CD8-positive, alpha-beta memory T cell (primary cell): ENCODE measurements at regions not wholly inside any gene's neighbourhood (a gene's known extent, or its start where the extent isn't known, plus 50 kb on each side); places are given as distances from the start of the nearest gene placed in this dataset.
"Not testable (repeated sequence)": the region's sequence is repeated elsewhere in the genome, so short reads cannot be mapped to it uniquely, and the experiment has no call there.

Experiments
- CTCF ChIA-PET: fragments of 350-600 bp; sonication (Branson Sonifier 250); formaldehyde crosslinking; loops from one replicate; lab custom pipeline; 2021; ENCODE audit warnings: antibody characterized with exemption; lab: Charles Lee
- POLR2A ChIA-PET: fragments of 350-600 bp; sonication (Branson Sonifier 250); formaldehyde crosslinking; loops from one replicate; lab custom pipeline; 2021; ENCODE audit warnings: antibody characterized with exemption; lab: Charles Lee
- DNase-seq, 5 donors: peaks; one replicate each; pipeline versions ENCODE4 v3.0.0 to v3.0.0-alpha.2; 2020 to 2022; ENCODE audit warnings: mixed read lengths in 1 of 5
- H3K27ac ChIP-seq: one replicate; pipeline ENCODE4 v1.7.0; 2013; ENCODE audit warnings: low read depth, mild to moderate bottlenecking, low read length, moderate library complexity
- H3K27me3 ChIP-seq: 2 replicates; pipeline ENCODE4 v1.7.0; 2013; ENCODE audit warnings: low read length, mild to moderate bottlenecking; ENCODE audit not compliant: insufficient read depth, poor library complexity, severe bottlenecking
- H3K36me3 ChIP-seq: 2 replicates; pipeline ENCODE4 v1.7.0; 2013; ENCODE audit warnings: mild to moderate bottlenecking, low read length, moderate library complexity; ENCODE audit not compliant: insufficient read depth
- H3K4me1 ChIP-seq: 2 replicates; pipeline ENCODE4 v1.7.0; 2013; ENCODE audit warnings: mild to moderate bottlenecking, low read length, moderate library complexity; ENCODE audit not compliant: insufficient read depth
- H3K4me3 ChIP-seq: 2 replicates; pipeline ENCODE4 v1.7.0; 2013; ENCODE audit warnings: mild to moderate bottlenecking, low read length
- H3K9me3 ChIP-seq: 2 replicates; pipeline ENCODE4 v1.7.0; 2013; ENCODE audit warnings: mild to moderate bottlenecking, low read length
- H3K27ac Mint-ChIP-seq, 8 donors: one replicate each; pipeline ENCODE4 v1.8.0; 2020 to 2021; ENCODE audit warnings: mixed read lengths in 8 of 8, mild to moderate bottlenecking in 6 of 8, inconsistent platforms in 3 of 8, moderate library complexity in 3 of 8
- H3K27me3 Mint-ChIP-seq, 2 donors: one replicate each; pipeline ENCODE4 v1.8.0; 2020 to 2021; ENCODE audit warnings: mixed read lengths in 2 of 2, mild to moderate bottlenecking in 1 of 2, moderate library complexity in 1 of 2
- H3K36me3 Mint-ChIP-seq, 3 donors: one replicate each; pipeline ENCODE4 v1.8.0; 2020 to 2021; ENCODE audit warnings: mixed read lengths in 3 of 3, inconsistent platforms in 1 of 3, mild to moderate bottlenecking in 1 of 3
- H3K4me1 Mint-ChIP-seq, 3 donors: one replicate each; pipeline ENCODE4 v1.8.0; 2020 to 2021; ENCODE audit warnings: mixed read lengths in 3 of 3, inconsistent platforms in 1 of 3, mild to moderate bottlenecking in 1 of 3
- H3K4me3 Mint-ChIP-seq, 7 donors: one replicate each; pipeline ENCODE4 v1.8.0; 2020 to 2021; ENCODE audit warnings: mixed read lengths in 7 of 7, mild to moderate bottlenecking in 6 of 7, moderate library complexity in 4 of 7, inconsistent platforms in 2 of 7
- H3K9me3 Mint-ChIP-seq, 5 donors: one replicate each; pipeline ENCODE4 v1.8.0; 2020 to 2022; ENCODE audit warnings: mixed read lengths in 5 of 5, mild to moderate bottlenecking in 3 of 5, moderate library complexity in 2 of 5, inconsistent platforms in 1 of 5

- no peak overlapping the region for H3K27ac ChIP-seq
- no peak overlapping the region for H3K4me3 ChIP-seq
- H3K4me1 Mint-ChIP-seq: no peaks in the 10 kb centered on the region
- no peaks in the 10 kb centered on the region for H3K27me3 Mint-ChIP-seq
- no peaks in the 10 kb centered on the region for H3K36me3 ChIP-seq
- no peak overlapping the region for H3K27ac Mint-ChIP-seq
- DNase-seq: no peak
- H3K4me1 ChIP-seq: no peaks in the 10 kb centered on the region
- peaks cover 0 to 4% (median 0%) of the 10 kb centered on the region in 5 donors for H3K9me3 Mint-ChIP-seq
- no peaks in the 10 kb centered on the region for H3K36me3 Mint-ChIP-seq
- H3K4me3 Mint-ChIP-seq: no peak overlapping the region
- POLR2A ChIA-PET: no interaction called here
- CTCF ChIA-PET: no interaction called here
- H3K27me3 ChIP-seq: no peaks in the 10 kb centered on the region
- H3K9me3 ChIP-seq: no peaks in the 10 kb centered on the region
Measured at GRCh38 chr4:24208691-24209090, 318.8 kb upstream of the PPARGC1A start.

DNA sequence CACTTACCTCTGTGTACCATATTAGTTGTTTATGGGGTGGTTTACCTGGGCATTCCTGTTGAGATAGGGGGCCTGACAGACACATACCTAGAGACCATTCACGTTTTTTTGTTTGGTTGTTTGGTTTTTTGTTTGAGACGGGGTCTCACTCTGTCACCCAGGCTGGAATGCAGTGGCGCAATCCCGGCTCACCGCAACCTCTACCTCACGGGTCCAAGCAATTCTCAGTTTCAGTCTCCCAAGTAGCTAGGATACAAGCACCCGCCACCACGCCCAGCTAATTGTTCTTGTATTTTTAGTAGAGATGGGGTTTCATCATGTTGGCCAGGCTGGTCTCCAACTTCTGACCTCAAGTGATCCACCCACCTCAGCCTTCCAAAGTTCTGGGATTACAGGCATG, 314.9 kb upstream of the PPARGC1A start:
- H3K4me3 Mint-ChIP-seq, CTCF ChIA-PET, H3K4me1 Mint-ChIP-seq, H3K36me3 ChIP-seq, H3K4me3 ChIP-seq, DNase-seq, POLR2A ChIA-PET, H3K27me3 ChIP-seq, H3K36me3 Mint-ChIP-seq, H3K27ac ChIP-seq, H3K27ac Mint-ChIP-seq, H3K9me3 ChIP-seq, H3K9me3 Mint-ChIP-seq, H3K27me3 Mint-ChIP-seq, H3K4me1 ChIP-seq: not testable (repeated sequence)

DNA sequence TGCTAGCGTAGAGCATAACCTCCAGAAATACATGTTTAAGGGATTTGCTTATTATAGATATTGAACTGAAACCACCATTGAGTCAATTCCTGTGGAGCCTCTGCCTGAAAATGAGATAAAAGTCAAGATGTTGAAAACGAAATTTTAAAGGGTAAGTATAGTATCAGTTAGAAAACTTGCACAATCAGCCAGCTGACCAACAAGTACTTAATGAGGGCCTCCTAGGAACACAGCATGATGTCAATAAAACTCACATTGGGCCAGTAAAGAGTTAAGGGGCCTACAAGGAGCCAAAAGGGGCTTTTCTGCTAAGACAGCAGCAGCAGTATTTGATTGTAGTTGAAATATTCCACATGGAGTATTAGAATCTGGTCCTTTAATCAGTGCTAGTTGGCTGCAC, 314.1 kb upstream of the PPARGC1A start:
- Histone ChIP-seq H3K27me3 (no peaks in the 10 kb centered on the region), H3K27ac (no peak overlapping the region), H3K9me3 (no peaks in the 10 kb centered on the region), H3K36me3 (no peaks in the 10 kb centered on the region), H3K4me3 (no peak overlapping the region), H3K4me1 (no peaks in the 10 kb centered on the region)
- Mint-ChIP-seq H3K9me3 (peaks cover 0 to 5% (median 2%) of the 10 kb centered on the region in 5 donors), H3K36me3 (no peaks in the 10 kb centered on the region), H3K27ac (no peak overlapping the region), H3K4me3 (no peak overlapping the region), H3K27me3 (no peaks in the 10 kb centered on the region), H3K4me1 (no peaks in the 10 kb centered on the region)
- POLR2A ChIA-PET: no interaction called here
- CTCF ChIA-PET: no interaction called here
- no peak for DNase-seq

- Mint-ChIP-seq H3K27ac (no peak overlapping the region), H3K4me3 (no peak overlapping the region), H3K36me3 (no peaks in the 10 kb centered on the region), H3K27me3 (no peaks in the 10 kb centered on the region), H3K4me1 (no peaks in the 10 kb centered on the region), H3K9me3 (peaks cover 0 to 5% (median 2%) of the 10 kb centered on the region in 5 donors)
- ChIA-PET CTCF (interaction anchor here (1.6 kb wide), 1 partner anchor 9 kb away, joined by 5 read pairs; no protein-coding TSS in a partner anchor), POLR2A (no interaction called here)
- Histone ChIP-seq H3K9me3 (no peaks in the 10 kb centered on the region), H3K27me3 (no peaks in the 10 kb centered on the region), H3K36me3 (no peaks in the 10 kb centered on the region), H3K4me1 (no peaks in the 10 kb centered on the region), H3K27ac (no peak overlapping the region), H3K4me3 (no peak overlapping the region)
- DNase-seq: no peak
Measured at GRCh38 chr4:24202579-24202978, 312.7 kb upstream of the PPARGC1A start.

- no peak overlapping the region for H3K4me3 ChIP-seq
- H3K27me3 Mint-ChIP-seq: no peaks in the 10 kb centered on the region
- CTCF ChIA-PET: no interaction called here
- H3K36me3 Mint-ChIP-seq: no peaks in the 10 kb centered on the region
- no peaks in the 10 kb centered on the region for H3K27me3 ChIP-seq
- no peaks in the 10 kb centered on the region for H3K9me3 ChIP-seq
- H3K4me1 Mint-ChIP-seq: no peaks in the 10 kb centered on the region
- no peak for DNase-seq
- H3K36me3 ChIP-seq: no peaks in the 10 kb centered on the region
- POLR2A ChIA-PET: no interaction called here
- H3K4me3 Mint-ChIP-seq: no peak overlapping the region
- H3K4me1 ChIP-seq: no peaks in the 10 kb centered on the region
- no peak overlapping the region for H3K27ac Mint-ChIP-seq
- H3K27ac ChIP-seq: no peak overlapping the region
- peaks cover 0 to 5% (median 0%) of the 10 kb centered on the region in 5 donors for H3K9me3 Mint-ChIP-seq
Measured at GRCh38 chr4:24197955-24198354, 308.1 kb upstream of the PPARGC1A start.

GRCh38 chr4:24196785-24197184, 306.9 kb upstream of the PPARGC1A start:
- Histone ChIP-seq H3K4me3 (no peak overlapping the region), H3K9me3 (no peaks in the 10 kb centered on the region), H3K27ac (no peak overlapping the region), H3K4me1 (no peaks in the 10 kb centered on the region), H3K27me3 (no peaks in the 10 kb centered on the region), H3K36me3 (no peaks in the 10 kb centered on the region)
- Mint-ChIP-seq H3K9me3 (peaks cover 0 to 5% (median 0%) of the 10 kb centered on the region in 5 donors), H3K27ac (no peak overlapping the region), H3K4me1 (no peaks in the 10 kb centered on the region), H3K36me3 (no peaks in the 10 kb centered on the region), H3K27me3 (no peaks in the 10 kb centered on the region), H3K4me3 (no peak overlapping the region)
- DNase-seq: no peak
- ChIA-PET POLR2A (no interaction called here), CTCF (no interaction called here)

- no peak for DNase-seq
- no peak overlapping the region for H3K27ac ChIP-seq
- Mint-ChIP-seq H3K27me3 (no peaks in the 10 kb centered on the region), H3K27ac (no peak overlapping the region), H3K4me3 (no peak overlapping the region), H3K9me3 (peaks cover 0 to 5% (median 0%) of the 10 kb centered on the region in 5 donors), H3K36me3 (no peaks in the 10 kb centered on the region), H3K4me1 (no peaks in the 10 kb centered on the region)
- no peaks in the 10 kb centered on the region for H3K4me1 ChIP-seq
- no peaks in the 10 kb centered on the region for H3K9me3 ChIP-seq
- POLR2A ChIA-PET: no interaction called here
- H3K27me3 ChIP-seq: no peaks in the 10 kb centered on the region
- no peaks in the 10 kb centered on the region for H3K36me3 ChIP-seq
- H3K4me3 ChIP-seq: no peak overlapping the region
- CTCF ChIA-PET: no interaction called here
Measured at GRCh38 chr4:24195991-24196736, 306.3 kb upstream of the PPARGC1A start.

DNA sequence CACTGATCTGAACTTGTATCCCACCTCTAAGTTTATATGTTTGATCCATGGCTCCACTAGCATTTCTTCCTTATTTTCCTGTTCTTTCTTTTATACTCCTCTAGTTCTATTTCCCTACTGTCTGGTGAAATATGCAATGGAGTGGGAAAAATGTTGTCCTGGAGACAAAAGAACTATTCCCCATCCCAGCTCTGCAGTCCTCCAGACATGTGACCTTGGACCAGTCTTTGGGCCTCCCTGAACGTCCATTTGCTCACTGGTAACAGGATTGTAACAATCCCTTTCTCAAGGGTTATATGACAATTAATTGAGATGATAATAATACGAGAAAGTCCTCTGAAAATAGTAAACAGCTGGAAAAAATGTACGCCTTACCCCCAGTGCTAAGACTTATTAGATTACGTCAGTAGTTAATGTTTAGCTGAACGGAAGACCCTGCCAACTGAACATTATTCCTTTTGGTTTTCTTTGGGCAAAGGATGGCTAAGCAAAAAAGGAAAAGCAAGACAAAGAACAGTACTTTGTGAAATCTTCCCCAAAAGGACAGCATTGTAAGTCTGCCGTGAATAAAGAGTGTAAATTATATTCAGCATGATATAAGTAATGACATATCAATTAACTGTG, 302.3 kb upstream of the PPARGC1A start:
- Mint-ChIP-seq H3K36me3 (no peaks in the 10 kb centered on the region), H3K9me3 (peaks cover 0 to 4% (median 0%) of the 10 kb centered on the region in 5 donors), H3K4me1 (no peaks in the 10 kb centered on the region), H3K4me3 (no peak overlapping the region), H3K27me3 (peaks cover 0 to 1% of the 10 kb centered on the region in 2 donors), H3K27ac (no peak overlapping the region)
- no peak overlapping the region for H3K27ac ChIP-seq
- ChIA-PET POLR2A (no interaction called here), CTCF (no interaction called here)
- no peak for DNase-seq
- no peaks in the 10 kb centered on the region for H3K4me1 ChIP-seq
- no peaks in the 10 kb centered on the region for H3K27me3 ChIP-seq
- H3K4me3 ChIP-seq: no peak overlapping the region
- no peaks in the 10 kb centered on the region for H3K36me3 ChIP-seq
- H3K9me3 ChIP-seq: no peaks in the 10 kb centered on the region
